ENCODE measurements at regions not wholly inside any gene's neighbourhood (a gene's known extent, or its start where the extent isn't known, plus 50 kb on each side); places are given as distances from the start of the nearest gene placed in this dataset.

GRCh38 chr6:151722342-151722741, 85.1 kb upstream of the ESR1 start:
- no peak overlapping the region for H3K27ac ChIP-seq (ENCODE audit: low read length)
- Mint-ChIP-seq H3K27me3 (no peaks in the 10 kb centered on the region), H3K27ac (peak overlapping the region in 1 of 2 donors; percentile 29), H3K4me3 (no peak overlapping the region), H3K36me3 (peaks cover 3% of the 10 kb centered on the region), H3K4me1 (peaks cover 3 to 31% (median 30%) of the 10 kb centered on the region in 3 donors), H3K9me3 (no peaks in the 10 kb centered on the region)
- no CpG with 5 or more reads among the region's 4 CpGs for WGBS (ENCODE audit: insufficient coverage)
- ChIA-PET POLR2A (no interaction called here), CTCF (interaction anchor here in 1 of 2 donors (0.6 kb wide), 1 partner anchor 546 kb away, joined by 6 read pairs; no protein-coding TSS in a partner anchor)
- H3K9me3 ChIP-seq: no peaks in the 10 kb centered on the region
- DNase-seq: no peak
- no peaks in the 10 kb centered on the region for H3K36me3 ChIP-seq (ENCODE audit: control insufficient read depth in 2 of 2, extremely low read depth in 1 of 2, insufficient read depth in 1 of 2, low read length in 1 of 2)
- no peaks in the 10 kb centered on the region for H3K27me3 ChIP-seq (replicated peaks in 1 of 2; ENCODE audit: control insufficient read depth in 2 of 2, extremely low read depth in 1 of 2, insufficient read depth in 2 of 2, low read length in 1 of 2)
- no peak for ATAC-seq (replicated peaks in 1 of 4)
- H3K4me1 ChIP-seq (ENCODE audit: control insufficient read depth in 1 of 2, extremely low read depth in 1 of 2, insufficient read depth in 2 of 2, low read length in 2 of 2): peaks cover 0 to 17% of the 10 kb centered on the region in 2 experiments
- no peak overlapping the region for H3K4me3 ChIP-seq (ENCODE audit: control insufficient read depth in 1 of 2, extremely low read depth in 1 of 2, low read length in 1 of 2)

DNA sequence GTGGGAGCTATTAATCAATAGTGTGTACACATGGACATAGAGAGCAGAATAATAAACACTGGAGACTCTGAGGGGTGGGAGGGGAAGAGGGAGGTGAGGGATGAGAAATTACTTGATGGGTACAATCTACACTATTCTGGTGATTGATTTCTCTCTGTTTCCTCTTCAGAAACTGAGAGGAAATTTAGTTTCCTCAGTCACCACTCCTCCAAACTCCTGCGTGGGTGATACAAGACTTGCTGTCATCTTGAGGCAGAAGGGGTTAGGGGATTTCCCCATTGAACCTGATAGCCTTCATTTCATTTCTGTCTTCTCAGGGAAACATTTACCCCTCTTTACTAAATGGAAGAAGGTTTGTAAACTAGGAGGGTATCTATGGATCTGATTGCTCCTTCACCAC, 84.3 kb upstream of the ESR1 start:
- ChIA-PET POLR2A (no interaction called here), CTCF (no interaction called here)
- H3K9me3 ChIP-seq: no peaks in the 10 kb centered on the region
- no peaks in the 10 kb centered on the region for H3K27me3 ChIP-seq (replicated peaks in 1 of 2; ENCODE audit: control insufficient read depth in 2 of 2, extremely low read depth in 1 of 2, insufficient read depth in 2 of 2, low read length in 1 of 2)
- Mint-ChIP-seq H3K27ac (peak overlapping the region in 1 of 2 donors; percentile 16), H3K4me3 (no peak overlapping the region), H3K27me3 (no peaks in the 10 kb centered on the region), H3K36me3 (peaks cover 3% of the 10 kb centered on the region), H3K4me1 (peaks cover 3 to 31% (median 30%) of the 10 kb centered on the region in 3 donors), H3K9me3 (no peaks in the 10 kb centered on the region)
- ATAC-seq (replicated peaks in 1 of 4) (peak in 1 of 4 experiments; percentile 96), DNase-seq (peak in 8 of 35 experiments; percentile 3 to 52 (median 18))
- no peak overlapping the region for H3K27ac ChIP-seq (ENCODE audit: low read length)
- no peaks in the 10 kb centered on the region for H3K36me3 ChIP-seq (ENCODE audit: control insufficient read depth in 2 of 2, extremely low read depth in 1 of 2, insufficient read depth in 1 of 2, low read length in 1 of 2)
- no CpG with 5 or more reads among the region's 1 CpG for WGBS (ENCODE audit: insufficient coverage)
- no peak overlapping the region for H3K4me3 ChIP-seq (ENCODE audit: control insufficient read depth in 1 of 2, extremely low read depth in 1 of 2, low read length in 1 of 2)
- peaks cover 0 to 17% of the 10 kb centered on the region in 2 experiments for H3K4me1 ChIP-seq (ENCODE audit: control insufficient read depth in 1 of 2, extremely low read depth in 1 of 2, insufficient read depth in 2 of 2, low read length in 2 of 2)

DNA sequence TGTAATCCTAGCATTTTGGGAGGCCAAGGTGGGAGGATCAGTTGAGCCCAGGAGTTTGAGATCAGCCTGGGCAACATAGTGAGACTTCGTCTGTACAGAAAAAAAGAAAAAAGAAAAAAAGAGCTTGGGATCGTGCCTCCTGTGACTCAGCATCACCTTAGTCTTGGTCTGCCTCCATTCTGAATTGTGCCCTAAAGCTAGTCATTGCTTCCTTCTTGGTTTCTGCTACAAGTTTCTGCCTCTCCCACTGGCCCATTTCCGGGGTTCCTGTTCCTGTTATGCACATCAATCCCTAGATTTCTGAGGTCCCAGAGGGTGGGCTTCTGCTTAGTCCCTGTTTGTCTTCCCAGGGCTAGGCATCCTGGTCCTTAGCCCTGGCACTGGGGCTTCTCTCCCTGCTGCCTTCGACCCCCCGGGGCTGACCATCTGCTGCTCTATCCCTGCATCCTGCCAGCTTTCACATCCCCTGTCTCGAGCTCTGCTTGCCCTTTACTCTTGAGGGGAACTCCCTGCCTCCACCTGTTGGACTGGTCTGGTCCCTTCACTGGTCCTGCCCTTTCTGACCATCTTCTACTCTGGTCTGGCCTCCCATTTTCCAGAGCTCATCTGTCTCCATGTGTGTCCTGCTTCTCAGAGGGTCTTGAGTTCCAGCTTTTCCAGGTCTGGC, 77.5 kb upstream of the ESR1 start:
- ATAC-seq (replicated peaks in 1 of 4) (no peak), DNase-seq (no peak)
- CTCF ChIA-PET: no interaction called here
- Histone ChIP-seq H3K36me3 (ENCODE audit: control insufficient read depth in 2 of 2, extremely low read depth in 1 of 2, insufficient read depth in 1 of 2, low read length in 1 of 2) (no peaks in the 10 kb centered on the region), H3K9me3 (no peaks in the 10 kb centered on the region), H3K4me1 (ENCODE audit: control insufficient read depth in 1 of 2, extremely low read depth in 1 of 2, insufficient read depth in 2 of 2, low read length in 2 of 2) (peaks cover 0 to 2% of the 10 kb centered on the region in 2 experiments), H3K27ac (ENCODE audit: low read length) (no peak overlapping the region), H3K27me3 (replicated peaks in 1 of 2; ENCODE audit: control insufficient read depth in 2 of 2, extremely low read depth in 1 of 2, insufficient read depth in 2 of 2, low read length in 1 of 2) (no peaks in the 10 kb centered on the region), H3K4me3 (ENCODE audit: control insufficient read depth in 1 of 2, extremely low read depth in 1 of 2, low read length in 1 of 2) (no peak overlapping the region)
- peaks cover 0 to 15% (median 9%) of the 10 kb centered on the region in 3 donors for H3K4me1 Mint-ChIP-seq
- WGBS (ENCODE audit: insufficient coverage): 85% methylated on average over 5 of the region's 6 CpGs
- H3K4me3 Mint-ChIP-seq: no peak overlapping the region
- peaks cover 10% of the 10 kb centered on the region for H3K36me3 Mint-ChIP-seq
- H3K27me3 Mint-ChIP-seq: no peaks in the 10 kb centered on the region
- peaks cover 3 to 6% (median 3%) of the 10 kb centered on the region in 3 donors for H3K9me3 Mint-ChIP-seq
- no peak overlapping the region for H3K27ac Mint-ChIP-seq
- POLR2A ChIA-PET: interaction anchor here in 1 of 2 donors (0.6 kb wide), 1 partner anchor 21 kb away, joined by 3 read pairs; no protein-coding TSS in a partner anchor

DNA sequence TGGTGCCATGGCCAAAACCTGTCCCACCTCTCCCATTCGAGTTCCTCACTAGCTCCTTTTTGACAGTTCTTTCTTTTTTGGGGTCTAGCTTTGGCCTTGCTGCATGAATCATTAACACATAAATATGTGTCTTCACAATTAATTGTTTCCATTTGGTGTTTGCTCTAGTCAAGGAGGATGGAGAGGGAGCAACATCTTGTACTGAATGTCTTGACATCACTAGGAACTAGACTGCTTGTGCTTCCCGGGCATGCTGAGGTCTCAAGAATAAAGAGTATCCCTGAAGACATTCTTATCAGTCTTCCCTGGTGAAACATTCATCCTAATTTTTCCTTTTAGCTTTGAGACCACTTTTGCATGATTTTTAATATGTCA, 77.0 kb upstream of the ESR1 start:
- CTCF ChIA-PET: no interaction called here
- peaks cover 0 to 11% (median 6%) of the 10 kb centered on the region in 3 donors for H3K4me1 Mint-ChIP-seq
- POLR2A ChIA-PET: interaction anchor here in 1 of 2 donors (0.6 kb wide), 1 partner anchor 22 kb away, joined by 3 read pairs; no protein-coding TSS in a partner anchor
- Histone ChIP-seq H3K27ac (ENCODE audit: low read length) (no peak overlapping the region), H3K36me3 (ENCODE audit: control insufficient read depth in 2 of 2, extremely low read depth in 1 of 2, insufficient read depth in 1 of 2, low read length in 1 of 2) (no peaks in the 10 kb centered on the region), H3K27me3 (replicated peaks in 1 of 2; ENCODE audit: control insufficient read depth in 2 of 2, extremely low read depth in 1 of 2, insufficient read depth in 2 of 2, low read length in 1 of 2) (no peaks in the 10 kb centered on the region), H3K4me3 (ENCODE audit: control insufficient read depth in 1 of 2, extremely low read depth in 1 of 2, low read length in 1 of 2) (no peak overlapping the region), H3K9me3 (no peaks in the 10 kb centered on the region), H3K4me1 (ENCODE audit: control insufficient read depth in 1 of 2, extremely low read depth in 1 of 2, insufficient read depth in 2 of 2, low read length in 2 of 2) (no peaks in the 10 kb centered on the region)
- H3K36me3 Mint-ChIP-seq: peaks cover 10% of the 10 kb centered on the region
- no peak for DNase-seq
- no peak overlapping the region for H3K27ac Mint-ChIP-seq
- no peak for ATAC-seq (replicated peaks in 1 of 4)
- H3K27me3 Mint-ChIP-seq: no peaks in the 10 kb centered on the region
- no peak overlapping the region for H3K4me3 Mint-ChIP-seq
- WGBS (ENCODE audit: insufficient coverage): no CpG with 5 or more reads among the region's 2 CpGs
- H3K9me3 Mint-ChIP-seq: peaks cover 3 to 6% (median 3%) of the 10 kb centered on the region in 3 donors

- CTCF ChIA-PET: no interaction called here
- Histone ChIP-seq H3K27me3 (replicated peaks in 1 of 2; ENCODE audit: control insufficient read depth in 2 of 2, extremely low read depth in 1 of 2, insufficient read depth in 2 of 2, low read length in 1 of 2) (no peaks in the 10 kb centered on the region), H3K27ac (ENCODE audit: low read length) (no peak overlapping the region), H3K4me1 (ENCODE audit: control insufficient read depth in 1 of 2, extremely low read depth in 1 of 2, insufficient read depth in 2 of 2, low read length in 2 of 2) (no peaks in the 10 kb centered on the region), H3K9me3 (no peaks in the 10 kb centered on the region), H3K4me3 (ENCODE audit: control insufficient read depth in 1 of 2, extremely low read depth in 1 of 2, low read length in 1 of 2) (no peak overlapping the region), H3K36me3 (ENCODE audit: control insufficient read depth in 2 of 2, extremely low read depth in 1 of 2, insufficient read depth in 1 of 2, low read length in 1 of 2) (no peaks in the 10 kb centered on the region)
- no peak overlapping the region for H3K27ac Mint-ChIP-seq
- H3K4me1 Mint-ChIP-seq: peaks cover 0 to 6% (median 0%) of the 10 kb centered on the region in 3 donors
- WGBS (ENCODE audit: insufficient coverage): 90% methylated on average over 2 of the region's 3 CpGs
- POLR2A ChIA-PET: no interaction called here
- DNase-seq (no peak), ATAC-seq (replicated peaks in 1 of 4) (no peak)
- peaks cover 3 to 6% (median 3%) of the 10 kb centered on the region in 3 donors for H3K9me3 Mint-ChIP-seq
- H3K36me3 Mint-ChIP-seq: peaks cover 10% of the 10 kb centered on the region
- no peak overlapping the region for H3K4me3 Mint-ChIP-seq
- H3K27me3 Mint-ChIP-seq: no peaks in the 10 kb centered on the region
Observed at GRCh38 chr6:151731313-151731712, 76.2 kb upstream of the ESR1 start.

GRCh38 chr6:151733680-151734320, 73.7 kb upstream of the ESR1 start:
- no peaks in the 10 kb centered on the region for H3K4me1 ChIP-seq (ENCODE audit: control insufficient read depth in 1 of 2, extremely low read depth in 1 of 2, insufficient read depth in 2 of 2, low read length in 2 of 2)
- CTCF ChIA-PET: interaction anchor here in 1 of 2 donors (1.3 kb wide), 1 partner anchor 24 kb away, joined by 3 read pairs; no protein-coding TSS in a partner anchor
- H3K27me3 Mint-ChIP-seq: no peaks in the 10 kb centered on the region
- no peaks in the 10 kb centered on the region for H3K27me3 ChIP-seq (replicated peaks in 1 of 2; ENCODE audit: control insufficient read depth in 2 of 2, extremely low read depth in 1 of 2, insufficient read depth in 2 of 2, low read length in 1 of 2)
- no peak for ATAC-seq (replicated peaks in 1 of 4)
- DNase-seq: no peak
- no peaks in the 10 kb centered on the region for H3K36me3 ChIP-seq (ENCODE audit: control insufficient read depth in 2 of 2, extremely low read depth in 1 of 2, insufficient read depth in 1 of 2, low read length in 1 of 2)
- peaks cover 0 to 6% (median 0%) of the 10 kb centered on the region in 3 donors for H3K4me1 Mint-ChIP-seq
- WGBS (ENCODE audit: insufficient coverage): 86% methylated on average over 1 of the region's 3 CpGs
- H3K9me3 Mint-ChIP-seq: peaks cover 0 to 6% (median 3%) of the 10 kb centered on the region in 3 donors
- H3K4me3 Mint-ChIP-seq: no peak overlapping the region
- POLR2A ChIA-PET: no interaction called here
- no peak overlapping the region for H3K4me3 ChIP-seq (ENCODE audit: control insufficient read depth in 1 of 2, extremely low read depth in 1 of 2, low read length in 1 of 2)
- H3K9me3 ChIP-seq: no peaks in the 10 kb centered on the region
- no peak overlapping the region for H3K27ac Mint-ChIP-seq
- no peak overlapping the region for H3K27ac ChIP-seq (ENCODE audit: low read length)
- H3K36me3 Mint-ChIP-seq: peaks cover 6% of the 10 kb centered on the region

Measured in T-cell (primary cell).